GM18868 (cell line): ENCODE measurements at regions not wholly inside any gene's neighbourhood (a gene's known extent, or its start where the extent isn't known, plus 50 kb on each side); places are given as distances from the start of the nearest gene placed in this dataset.
"Not testable (repeated sequence)": the region's sequence is repeated elsewhere in the genome, so short reads cannot be mapped to it uniquely, and the experiment has no call there.

Source experiments
- ATAC-seq: cut with Tn5 transposase; IDR thresholded peaks from one replicate; pipeline ENCODE4 v1.9.1; 2021; ENCODE audit warnings: mild to moderate bottlenecking, moderate library complexity; ENCODE audit not compliant: unreplicated experiment

DNA sequence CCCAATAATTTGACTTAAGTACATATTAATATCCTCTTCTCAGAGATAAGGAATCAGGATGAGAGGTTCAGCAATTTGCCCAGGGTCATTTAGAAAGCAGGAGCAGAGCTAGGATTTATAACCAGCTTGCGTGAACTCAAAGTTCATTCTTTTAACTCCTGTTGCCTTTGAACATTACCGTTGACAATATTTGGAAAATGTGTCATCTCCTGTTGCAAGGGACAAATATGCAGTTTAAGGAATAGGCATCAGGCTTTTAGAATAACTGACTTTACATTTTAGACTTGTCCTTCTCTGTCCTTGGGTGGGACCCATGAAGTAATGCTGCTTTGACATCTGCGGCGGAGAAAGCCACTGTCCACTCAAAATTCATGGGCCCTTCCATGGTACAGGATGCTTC is 252.2 kb upstream of the RGMA start:
- no peak for ATAC-seq

DNA sequence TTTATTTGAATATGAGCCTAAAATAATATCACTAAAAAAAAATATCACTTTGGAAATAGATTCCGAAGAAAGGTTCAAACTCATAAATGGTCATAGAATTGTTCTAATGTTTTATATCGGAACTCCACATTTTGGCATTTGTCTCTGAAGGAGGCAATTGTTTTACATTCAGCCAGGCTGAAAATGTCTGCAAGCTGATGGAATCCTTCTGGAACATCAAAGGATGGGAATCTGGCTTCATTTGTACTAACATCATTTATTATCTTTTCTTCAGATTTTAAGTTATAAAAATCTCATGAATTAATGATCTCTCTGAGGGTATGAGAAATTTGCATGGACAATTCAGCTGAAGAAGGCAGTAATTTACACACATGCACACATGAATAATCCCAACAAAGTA is 251.4 kb upstream of the RGMA start:
- ATAC-seq = no peak

DNA sequence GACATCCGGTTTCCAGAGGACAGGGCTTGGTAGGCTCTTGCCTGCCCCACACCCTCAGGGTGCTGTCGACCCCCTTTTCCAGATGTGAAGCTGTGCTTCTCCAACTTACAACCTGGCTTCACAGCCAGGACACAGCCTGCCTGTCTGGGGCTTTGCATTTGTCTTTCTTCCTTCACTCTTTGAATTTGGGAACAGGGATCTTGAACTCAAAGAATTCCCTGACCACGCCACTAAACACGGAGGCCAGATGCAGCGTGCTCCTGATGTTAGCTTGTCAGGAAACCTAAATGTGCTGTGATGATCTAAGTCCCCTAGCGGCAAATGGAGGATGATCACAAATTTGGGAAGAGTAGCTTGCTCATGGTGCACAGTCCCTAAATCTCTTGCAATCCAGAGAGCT is 244.8 kb upstream of the RGMA start:
- ATAC-seq = peak; percentile 41

DNA sequence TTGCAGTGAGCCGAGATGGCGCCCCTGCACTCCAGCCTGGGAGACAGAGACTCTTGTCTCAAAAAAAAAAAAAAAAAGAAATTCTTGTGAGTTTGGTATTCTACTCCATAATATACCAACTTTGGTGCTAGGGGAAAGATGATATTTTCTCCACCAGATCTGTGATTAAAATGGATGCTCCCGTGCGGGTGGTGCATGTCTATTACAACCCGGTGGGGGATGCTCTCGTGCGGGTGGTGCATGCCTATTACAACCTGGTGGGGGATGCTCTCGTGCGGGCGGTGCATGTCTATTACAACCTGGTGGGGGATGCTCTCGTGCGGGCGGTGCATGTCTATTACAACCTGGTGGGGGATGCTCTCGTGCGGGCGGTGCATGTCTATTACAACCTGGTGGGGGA is 244.1 kb upstream of the RGMA start:
- not testable (repeated sequence) for ATAC-seq

DNA sequence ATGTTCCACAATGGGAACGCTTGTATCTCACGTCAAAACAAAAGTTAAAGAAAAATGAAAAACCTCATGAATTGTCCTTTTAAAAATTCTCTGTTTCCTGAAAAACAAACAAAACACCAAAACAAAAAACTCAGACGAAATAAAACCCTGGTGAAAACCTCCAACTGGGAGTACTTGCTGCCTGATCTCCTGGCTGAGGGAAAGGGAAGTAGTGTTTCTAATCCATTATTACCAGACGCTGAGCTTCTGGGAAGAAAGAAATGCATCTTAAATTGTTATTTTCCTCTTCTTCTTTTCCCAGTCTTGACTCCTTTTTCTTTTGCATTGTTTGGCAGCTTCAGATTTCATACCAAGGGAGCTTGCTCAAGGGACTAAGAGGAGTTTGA is 243.2 kb upstream of the RGMA start:
- no peak for ATAC-seq

DNA sequence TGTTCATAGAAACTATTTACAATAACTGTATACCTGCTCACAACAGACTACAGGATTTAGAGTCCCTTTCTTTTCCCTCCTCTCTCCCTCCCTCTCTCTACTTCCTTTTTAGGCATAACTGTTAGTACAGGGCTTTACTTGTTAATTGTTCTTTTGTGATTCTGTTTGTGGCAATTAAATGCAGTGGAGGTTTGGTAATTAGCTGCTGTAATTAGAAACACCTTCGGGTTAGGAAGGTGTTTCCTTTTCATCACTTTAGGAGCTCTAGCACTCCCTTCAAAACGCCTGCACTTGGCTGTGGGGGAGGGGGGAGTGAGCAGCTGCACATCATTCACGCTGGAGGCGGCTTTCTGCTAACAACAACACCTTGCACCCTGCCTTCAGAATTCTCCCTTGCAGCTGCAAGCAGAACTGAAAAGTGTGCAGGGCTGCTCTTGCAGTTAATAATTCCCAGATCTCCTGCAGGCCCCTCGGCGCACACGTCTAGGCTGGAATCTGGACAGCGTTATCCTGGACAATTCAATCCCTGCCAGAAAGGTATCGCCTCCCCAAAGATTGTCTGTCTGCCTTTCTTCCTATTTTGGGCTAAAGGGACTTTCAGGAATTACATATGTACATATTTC is 242.6 kb upstream of the RGMA start:
- ATAC-seq = no peak

DNA sequence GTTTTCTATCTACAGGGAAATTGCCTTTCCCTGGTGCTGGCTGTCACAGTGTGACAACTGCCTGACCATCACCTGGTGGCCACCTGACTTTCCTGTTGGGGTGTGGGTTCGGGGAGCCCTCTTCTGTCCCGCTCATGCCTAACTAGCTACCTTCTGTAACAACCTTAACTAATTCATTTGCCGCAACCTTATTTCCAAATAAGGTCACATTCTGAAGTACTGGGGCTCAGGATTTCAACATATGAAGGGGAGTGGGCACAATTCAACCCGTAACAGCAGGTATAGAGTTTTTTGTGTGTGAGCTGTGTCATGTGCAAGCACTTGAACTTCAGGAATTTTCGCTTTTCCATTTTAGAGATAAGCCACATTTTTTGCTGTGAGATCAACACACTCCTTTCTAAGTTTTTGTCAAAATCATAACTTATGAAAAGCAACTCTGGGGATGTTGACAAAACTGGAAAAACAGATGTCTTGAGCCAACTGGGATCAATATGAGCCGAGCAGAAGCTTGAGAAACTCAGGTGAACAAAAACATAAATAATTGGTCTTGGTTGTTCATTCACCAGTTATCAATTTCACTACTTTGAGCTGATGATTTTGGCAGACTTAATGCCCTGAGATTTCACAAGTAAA is 242.0 kb upstream of the RGMA start:
- no peak for ATAC-seq

DNA sequence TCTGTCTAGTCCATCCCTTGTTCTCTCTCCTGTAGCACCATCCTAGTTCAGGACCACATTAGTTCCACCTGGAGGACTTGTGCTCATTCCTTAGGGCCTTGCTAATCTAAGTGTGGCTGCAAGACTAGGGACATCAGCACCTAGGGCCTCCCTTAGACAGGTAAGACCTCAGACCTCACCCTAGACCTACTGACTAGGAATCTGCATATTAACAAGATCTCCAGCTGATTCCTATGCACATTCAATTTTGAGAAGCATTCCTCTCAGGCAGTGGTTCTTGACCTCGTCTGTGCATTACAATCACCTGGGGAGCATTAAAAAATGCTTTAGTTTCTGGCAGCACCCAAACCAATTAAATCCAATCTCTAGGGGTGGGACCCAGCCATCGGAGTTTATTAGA is 238.4 kb upstream of the RGMA start:
- ATAC-seq = no peak

DNA sequence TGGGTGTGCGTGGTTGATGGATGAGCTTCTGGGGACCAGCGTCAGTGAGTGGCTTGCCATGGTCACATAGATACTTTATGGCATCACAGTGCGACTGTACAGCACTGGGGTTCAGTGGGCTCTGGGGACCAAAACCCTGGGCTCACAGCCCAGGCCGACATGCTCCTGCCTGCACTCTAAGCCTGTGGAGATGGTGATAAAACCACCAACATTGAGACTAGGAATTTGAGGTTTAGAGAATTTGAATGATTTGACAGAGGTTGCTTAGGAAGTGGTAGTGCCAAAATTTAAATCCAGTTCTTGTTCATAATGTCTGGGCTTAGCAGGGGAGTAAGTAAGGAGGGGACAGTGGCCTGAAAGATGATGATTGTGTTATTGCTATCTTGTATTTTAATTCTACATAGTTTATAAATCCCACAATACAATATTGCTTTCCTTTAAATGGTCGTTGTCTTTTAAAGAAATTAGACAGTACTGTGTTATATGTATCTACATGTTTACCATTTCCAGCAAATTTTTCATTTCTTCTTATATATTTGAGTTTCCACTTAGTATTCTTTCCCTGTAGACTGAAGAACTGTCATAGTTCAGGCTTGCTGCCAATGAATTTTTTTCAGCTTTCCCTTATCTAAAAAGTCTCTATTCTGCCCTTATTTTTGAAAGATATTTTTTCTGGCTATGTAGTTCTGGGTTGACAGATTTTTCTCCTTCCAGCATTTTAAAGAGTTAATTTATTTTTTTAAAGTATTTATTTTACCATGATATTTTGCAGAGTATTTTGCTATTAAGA is 235.4 kb upstream of the RGMA start:
- no peak for ATAC-seq

DNA sequence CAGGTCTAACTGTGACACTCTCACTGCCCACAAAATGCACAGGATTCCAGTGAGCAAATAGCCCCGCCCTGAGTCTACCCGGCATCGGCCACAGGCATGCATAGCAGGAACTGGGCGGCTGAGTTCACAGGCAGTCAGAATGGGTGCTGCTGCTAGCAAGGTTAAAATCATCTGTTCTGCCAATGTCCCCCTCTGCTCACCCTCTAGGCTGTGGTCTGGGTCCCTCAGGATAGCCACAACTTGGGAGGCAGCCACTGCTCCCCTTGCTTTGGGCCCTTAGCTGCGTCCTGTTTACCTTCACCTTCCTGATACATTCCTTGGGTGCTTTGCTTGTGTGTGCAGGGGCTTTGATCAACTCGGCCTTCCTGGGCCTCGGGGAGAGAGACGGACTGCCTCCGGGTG is 232.9 kb upstream of the RGMA start:
- no peak for ATAC-seq

DNA sequence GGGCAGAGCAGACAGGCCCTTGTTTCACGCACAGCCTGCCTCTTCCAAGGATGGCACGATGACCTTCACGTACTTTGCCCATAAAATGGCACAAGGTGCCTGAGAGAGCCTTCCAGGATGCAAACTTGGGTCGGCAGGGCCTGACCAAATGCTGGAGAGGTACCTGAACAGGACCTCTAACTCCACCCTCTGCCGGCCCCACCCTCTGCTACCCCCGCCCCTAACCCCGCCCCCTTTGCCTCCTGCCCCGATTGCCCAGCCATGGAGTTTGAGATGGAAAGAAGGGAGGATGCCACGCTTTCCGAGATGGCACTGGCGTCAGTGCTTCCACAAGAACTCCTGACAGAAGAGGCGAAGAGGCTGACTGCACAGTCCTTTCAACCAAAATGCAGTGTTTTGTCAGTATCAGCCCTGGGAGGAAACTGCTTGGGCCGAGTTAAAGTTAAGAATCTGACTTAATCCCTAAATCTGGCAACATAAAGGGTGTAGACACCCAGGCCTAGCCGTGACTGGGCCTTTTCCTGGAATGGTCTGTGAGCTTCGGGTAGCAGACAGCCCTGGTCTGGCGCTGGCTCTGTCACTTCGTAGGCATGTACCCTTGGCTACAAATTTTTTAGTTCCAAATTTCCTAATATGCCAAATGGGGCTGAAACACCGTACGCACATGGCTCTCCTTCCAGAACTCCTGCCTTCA is 230.3 kb upstream of the RGMA start:
- no peak for ATAC-seq

DNA sequence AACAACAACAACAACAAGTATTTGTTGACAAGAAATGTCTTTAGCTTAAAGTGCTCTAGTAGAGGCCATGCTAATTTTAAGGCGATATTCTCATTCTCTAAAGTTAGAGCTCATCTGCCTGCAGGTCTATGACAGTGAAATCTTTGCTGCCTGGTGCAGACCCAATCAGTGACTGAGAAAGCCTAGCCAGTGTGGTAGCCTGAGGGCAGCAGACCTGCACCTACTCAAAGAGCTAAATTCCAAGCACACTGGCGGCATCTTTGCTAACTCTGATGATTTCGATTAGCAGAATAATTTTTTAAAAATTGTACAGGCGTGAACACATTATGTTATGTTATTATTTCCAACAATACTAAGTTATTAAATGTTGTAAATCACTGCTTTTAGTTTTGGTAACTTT is 228.8 kb upstream of the RGMA start:
- ATAC-seq = no peak

DNA sequence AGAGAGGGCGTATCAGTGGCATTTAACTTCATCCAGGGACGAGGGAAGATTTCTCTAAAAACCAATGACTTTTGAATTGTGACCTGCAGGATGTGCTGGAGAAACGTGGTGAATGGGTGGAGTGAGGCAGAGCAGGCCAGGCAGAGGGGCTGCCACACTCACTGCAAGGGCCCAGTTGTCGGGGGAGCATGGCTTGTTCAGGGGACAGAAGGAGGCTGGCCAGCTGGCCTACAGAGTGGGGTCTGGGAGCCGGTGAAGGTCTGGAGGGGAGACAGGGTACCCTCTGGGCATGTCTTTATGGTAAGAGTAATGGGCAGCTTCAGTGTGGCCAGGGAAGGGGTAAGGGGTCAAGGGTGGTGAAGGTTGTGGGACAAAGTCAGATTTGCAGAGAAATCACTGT is 225.2 kb upstream of the RGMA start:
- no peak for ATAC-seq

DNA sequence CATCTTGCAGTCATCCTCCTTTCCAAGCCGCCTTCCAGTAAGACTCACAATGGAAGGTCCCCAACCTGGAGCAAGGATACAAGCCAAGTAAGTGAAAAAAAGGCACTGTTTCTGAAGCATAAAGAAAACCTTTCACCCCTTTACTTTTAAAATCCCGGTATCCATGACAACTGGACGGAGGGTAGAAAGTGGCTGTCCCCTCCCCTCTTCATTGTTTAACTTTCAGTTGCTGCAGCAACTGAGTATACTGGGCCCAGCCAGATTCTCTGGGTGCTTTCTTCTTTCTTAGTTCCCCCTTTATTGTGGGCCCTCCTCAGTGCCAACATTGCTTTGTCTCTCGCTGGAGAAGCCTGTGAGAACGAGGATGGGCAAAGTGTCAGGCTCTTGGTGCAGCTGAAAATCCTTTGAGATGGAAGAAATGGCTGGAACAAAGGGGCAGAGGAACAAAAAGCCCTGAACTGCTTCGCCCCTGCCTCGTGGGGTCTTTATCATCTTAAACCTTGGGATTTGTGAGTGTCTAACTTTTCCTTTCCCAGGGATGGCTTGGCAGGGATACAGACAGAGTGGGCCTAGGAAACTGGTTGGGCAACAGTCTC is 224.0 kb upstream of the RGMA start:
- ATAC-seq = no peak

DNA sequence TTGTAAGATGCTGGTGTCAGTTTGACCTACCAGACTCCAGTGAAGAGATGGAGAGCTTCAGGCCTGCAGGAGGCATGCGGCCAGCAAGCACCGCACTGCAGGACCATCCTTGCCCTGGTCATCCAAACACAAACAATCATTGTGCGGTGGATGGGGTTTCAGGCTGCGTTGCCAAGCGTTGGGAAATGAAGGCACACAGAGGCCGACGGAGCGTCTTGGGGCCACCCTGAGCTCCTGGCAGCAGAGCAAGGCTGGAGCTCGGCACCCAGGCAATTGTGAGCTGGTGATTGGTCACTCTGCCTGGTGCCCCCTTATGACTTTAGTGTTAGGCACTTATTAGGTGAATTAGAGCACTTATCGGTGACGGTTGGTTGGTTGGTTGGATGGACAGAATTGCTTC is 222.6 kb upstream of the RGMA start:
- no peak for ATAC-seq

DNA sequence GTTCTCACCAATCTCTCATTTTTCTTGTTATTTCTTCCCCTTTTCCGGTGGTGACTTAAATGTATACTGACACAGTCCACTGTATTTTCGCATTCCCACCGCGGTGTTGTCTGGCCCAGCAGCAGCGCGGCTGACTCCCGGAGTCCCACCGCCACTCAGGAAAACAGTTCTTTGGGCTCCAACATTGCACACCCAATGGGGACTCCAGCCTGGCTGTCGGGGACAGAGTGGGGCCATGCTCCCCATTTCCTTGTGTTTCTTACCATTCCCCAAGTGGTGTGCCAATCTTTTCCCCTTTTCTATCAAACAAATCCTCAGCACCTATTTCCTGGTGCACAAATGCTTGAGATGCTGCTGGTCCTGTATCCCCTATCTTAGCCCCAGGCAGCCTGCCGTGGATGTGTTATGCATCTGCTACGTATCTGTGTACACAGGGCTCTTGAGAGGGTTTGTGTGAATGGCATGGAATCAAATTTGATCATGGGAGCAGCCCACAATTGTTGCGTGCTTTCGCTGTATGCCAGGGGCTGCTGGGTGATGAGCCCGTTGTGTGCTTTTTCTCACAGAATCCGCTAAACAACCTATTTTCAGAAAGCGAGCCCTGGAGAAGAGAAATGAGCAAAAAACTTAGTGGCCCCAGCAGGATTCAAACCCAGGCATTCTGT is 219.1 kb upstream of the RGMA start:
- ATAC-seq = no peak

DNA sequence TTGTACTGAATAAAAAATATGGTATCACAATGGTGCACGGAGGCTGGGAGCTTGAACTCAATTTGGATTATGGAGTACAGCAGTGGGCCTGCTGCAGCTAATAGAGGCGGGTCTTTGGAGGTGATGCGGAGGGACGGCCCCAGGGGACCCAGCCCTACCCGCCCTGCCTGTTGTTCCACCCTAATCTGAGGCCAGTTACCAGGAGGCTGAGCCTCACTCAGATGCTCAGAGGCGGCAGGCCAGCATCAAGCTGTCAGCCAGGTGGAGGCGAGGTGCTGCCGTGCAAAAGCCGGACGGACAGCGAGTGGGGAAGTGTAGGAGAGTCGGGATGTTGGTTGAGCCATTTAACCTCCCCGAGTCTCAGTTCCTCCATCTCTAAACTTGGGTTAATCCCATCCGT is 218.5 kb upstream of the RGMA start:
- ATAC-seq = no peak

DNA sequence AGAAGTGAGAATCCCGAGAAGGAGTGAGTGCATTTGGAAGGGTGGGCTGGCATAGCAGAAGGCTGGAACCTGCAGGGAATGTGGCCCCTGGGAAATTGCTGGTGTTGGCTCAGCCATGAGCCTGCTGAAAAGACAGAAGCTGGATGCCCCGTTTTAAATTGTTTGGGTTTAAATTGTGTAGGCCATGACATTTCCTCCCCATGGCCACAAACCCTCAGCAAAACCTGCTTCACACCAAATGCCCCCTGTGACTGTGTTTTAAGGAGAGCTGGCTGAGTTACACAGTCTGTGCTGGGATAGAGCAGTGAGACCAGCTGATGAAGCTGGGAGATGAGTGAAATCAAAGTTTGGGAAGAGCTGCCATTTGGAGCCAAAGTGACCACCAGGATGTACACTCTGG is 216.3 kb upstream of the RGMA start:
- no peak for ATAC-seq

DNA sequence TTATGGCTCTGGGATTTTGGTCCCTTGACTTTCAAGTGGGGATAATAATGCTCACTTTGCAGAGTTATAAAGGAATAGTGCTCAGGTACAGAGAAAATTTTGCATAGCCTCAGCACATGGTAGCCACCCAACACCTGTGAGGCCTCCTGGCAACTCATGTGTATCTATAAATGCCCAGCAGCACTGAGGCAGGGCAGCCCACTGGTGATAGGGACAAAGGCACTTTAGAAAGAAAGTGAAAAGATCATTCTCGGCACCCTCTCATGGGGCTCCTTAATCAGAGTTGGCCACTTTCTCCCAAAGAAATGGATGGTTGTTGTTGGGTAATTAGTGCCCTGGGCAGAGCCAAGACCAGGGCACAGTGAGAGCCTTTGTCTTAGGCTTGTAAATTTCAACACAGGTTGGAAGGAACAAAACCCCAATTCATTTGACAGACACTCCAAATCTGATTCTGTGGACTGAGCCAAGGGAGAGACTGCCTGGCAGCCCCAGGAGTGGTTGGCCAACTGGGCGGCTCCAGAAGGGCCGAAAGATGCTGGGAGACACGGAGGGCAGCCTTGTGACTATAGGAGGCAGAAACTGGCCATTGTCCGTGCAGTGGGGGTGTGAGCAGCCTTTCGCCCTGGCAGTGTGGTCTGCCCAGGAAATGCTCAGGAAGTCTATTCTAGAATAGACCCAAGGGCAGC is 213.2 kb upstream of the RGMA start:
- no peak for ATAC-seq

DNA sequence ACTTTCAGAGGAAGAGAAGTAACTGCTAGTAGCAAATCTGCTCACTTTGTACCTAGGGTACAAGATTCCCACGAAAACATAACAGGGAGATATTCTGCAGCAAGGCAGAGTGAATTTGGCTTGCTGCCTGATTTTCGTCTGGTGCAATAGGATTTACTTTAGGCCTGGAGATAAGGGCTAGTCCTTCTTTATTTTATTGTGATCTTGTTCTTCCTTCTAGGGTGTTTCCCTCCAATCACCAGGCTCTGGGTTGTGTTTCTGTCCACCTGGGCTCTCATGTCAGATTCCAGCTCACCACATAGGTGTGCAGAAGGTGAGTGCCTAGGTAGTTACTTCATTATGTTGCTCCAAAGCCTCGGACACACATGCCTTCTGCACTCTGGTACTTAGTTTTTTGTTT is 211.8 kb upstream of the RGMA start:
- no peak for ATAC-seq
